GM12878 (cell line): ENCODE measurements at regions not wholly inside any gene's neighbourhood (a gene's known extent, or its start where the extent isn't known, plus 50 kb on each side); places are given as distances from the start of the nearest gene placed in this dataset.

Source experiments
- ATAC-seq: fragments of 200-7000 bp; cut with Tn5 transposase; 3 replicates; pipeline ENCODE4 v1.9.1; 2020; ENCODE audit warnings: mild to moderate bottlenecking, moderate library complexity
- BruUV-seq: library from RNA; stranded (reverse); fragments of 400-500 nt; replicated peaks from 2 replicates; lab custom pipeline; 2021; lab: Mats Ljungman, UMichigan
- CTCF ChIA-PET: fragments of 300-600 bp; sonication (Branson Sonifier 250); formaldehyde crosslinking; extraction: SDS; loops from one replicate; lab custom pipeline; 2021; ENCODE audit warnings: inconsistent platforms; lab: Yijun Ruan, JAX
- POLR2A ChIA-PET: fragments of 350-600 bp; formaldehyde crosslinking; extraction: SDS; loops from one replicate; lab custom pipeline; 2021; ENCODE audit warnings: inconsistent platforms; lab: Charles Lee
- RAD21 ChIA-PET: fragments of 300-600 bp; sonication (Branson Sonifier 250); formaldehyde crosslinking; loops from one replicate; lab custom pipeline; 2023; ENCODE audit warnings: antibody characterized with exemption; ENCODE audit not compliant: unreplicated experiment; lab: Charles Lee
- SMC1A ChIA-PET: fragments of 300-600 bp; sonication (Branson Sonifier 250); formaldehyde crosslinking; loops from one replicate; lab custom pipeline; 2023; ENCODE audit not compliant: unreplicated experiment, uncharacterized antibody; lab: Charles Lee
- DNase-seq: peaks from one replicate; pipeline ENCODE4 v3.0.0-alpha.2; 2011; ENCODE audit warnings: low read depth, low spot score
- FAIRE-seq: peaks from 3 replicates; lab custom pipeline; 2011; peaks lifted over from hg19 to GRCh38; lab: Jason Lieb, UNC
- H2AFZ ChIP-seq: 2 replicates; pipeline ENCODE4 v1.6.0; 2011; ENCODE audit warnings: low read depth, low read length, control low read depth; ENCODE audit not compliant: control insufficient read depth
- H3K27ac ChIP-seq: 2 replicates; pipeline ENCODE4 v1.5.1; 2011; ENCODE audit warnings: control low read depth; ENCODE audit not compliant: control insufficient read depth, insufficient read depth
- H3K27me3 ChIP-seq, 2 experiments: replicated peaks in 1 of 2; 2 replicates each; pipeline versions ENCODE4 v1.6.0 to v1.6.1; 2011; ENCODE audit warnings: low read length in 1 of 2; ENCODE audit not compliant: control insufficient read depth in 2 of 2, insufficient read depth in 2 of 2
- H3K36me3 ChIP-seq, 2 experiments: 2 replicates each; pipeline ENCODE4 v1.5.1; 2011; ENCODE audit warnings: low read length in 1 of 2; ENCODE audit not compliant: control insufficient read depth in 2 of 2, insufficient read depth in 2 of 2
- H3K4me1 ChIP-seq: 2 replicates; pipeline ENCODE4 v1.6.1; 2011; ENCODE audit warnings: mild to moderate bottlenecking, low read length, moderate library complexity, mixed read lengths; ENCODE audit not compliant: control insufficient read depth, insufficient read depth
- H3K4me2 ChIP-seq: 2 replicates; pipeline ENCODE4 v1.6.0; 2011; ENCODE audit warnings: control low read depth; ENCODE audit not compliant: control insufficient read depth, insufficient read depth
- H3K4me3 ChIP-seq: fragments of 200-600 bp; sonication (generic); 2 replicates; pipeline ENCODE4 v1.5.1; 2016
- H3K79me2 ChIP-seq: 2 replicates; pipeline ENCODE4 v1.6.0; 2011; ENCODE audit warnings: low read length; ENCODE audit not compliant: control insufficient read depth, insufficient read depth
- H3K9ac ChIP-seq: 2 replicates; pipeline ENCODE4 v1.8.0; 2011; ENCODE audit warnings: low read length, control low read depth, mixed read lengths; ENCODE audit not compliant: control insufficient read depth, insufficient read depth
- H3K9me3 ChIP-seq: replicated peaks from 3 replicates; pipeline ENCODE4 v1.5.1; 2011; ENCODE audit warnings: mild to moderate bottlenecking, low read length; ENCODE audit not compliant: control insufficient read depth, insufficient read depth
- H4K20me1 ChIP-seq: 2 replicates; pipeline ENCODE4 v1.6.0; 2011; ENCODE audit not compliant: control insufficient read depth, insufficient read depth
- CBX5 ChIP-seq: sonication (generic); IDR thresholded peaks from 2 replicates; pipeline ENCODE4 v1.6.1; 2016; ENCODE audit warnings: low read depth, moderate library complexity, mild to moderate bottlenecking, inconsistent platforms
- CREM ChIP-seq: IDR thresholded peaks from 2 replicates; pipeline ENCODE4 v1.6.1; 2014; ENCODE audit warnings: antibody characterized with exemption, low read depth
- MTA3 ChIP-seq: IDR thresholded peaks from 2 replicates; pipeline ENCODE4 v1.6.1; 2012; ENCODE audit warnings: low read length, inconsistent platforms, borderline replicate concordance
- MYC ChIP-seq: IDR thresholded peaks from 2 replicates; pipeline ENCODE4 v1.6.1; 2011; ENCODE audit warnings: mild to moderate bottlenecking, low read length, moderate library complexity, inconsistent platforms; ENCODE audit not compliant: insufficient read depth, insufficient replicate concordance, insufficient read length, severe bottlenecking
- NFXL1 ChIP-seq: fragments of 450-650 bp; IDR thresholded peaks from 2 replicates; pipeline ENCODE4 v1.6.1; 2017; ENCODE audit warnings: antibody characterized with exemption, mild to moderate bottlenecking, borderline replicate concordance
- NFYA ChIP-seq: IDR thresholded peaks from 2 replicates; pipeline ENCODE4 v1.6.1; 2011; ENCODE audit warnings: low read depth, mild to moderate bottlenecking, low read length, improper control_type of control experiment, borderline replicate concordance
- PAX5 ChIP-seq: IDR thresholded peaks from 2 replicates; pipeline ENCODE4 v1.6.1; 2011; ENCODE audit warnings: low read depth, low read length, borderline replicate concordance
- POLR2AphosphoS5 ChIP-seq: IDR thresholded peaks from 2 replicates; pipeline ENCODE4 v1.6.1; 2011; ENCODE audit warnings: mild to moderate bottlenecking, low read length, inconsistent platforms
- SMARCA5 ChIP-seq: fragments of 450-650 bp; IDR thresholded peaks from 2 replicates; pipeline ENCODE4 v1.6.1; 2017; ENCODE audit warnings: mild to moderate bottlenecking
- SPI1 ChIP-seq: IDR thresholded peaks from 2 replicates; pipeline ENCODE4 v1.6.1; 2011; ENCODE audit warnings: low read depth, mild to moderate bottlenecking, low read length, moderate library complexity, borderline replicate concordance; ENCODE audit not compliant: insufficient read depth
- TBL1XR1 ChIP-seq: IDR thresholded peaks from 2 replicates; pipeline ENCODE4 v1.6.1; 2012; ENCODE audit warnings: low read depth, low read length, improper control_type of control experiment
- WGBS: methylation state at CpG from one replicate; pipeline ENCODE4 v1.1.6; 2016; ENCODE audit warnings: low lambda C conversion rate; ENCODE audit not compliant: insufficient replicate concordance, insufficient coverage; ENCODE audit errors: missing lambda C conversion rate; 5-methylcytosine and 5-hydroxymethylcytosine counted together
- in situ Hi-C: fragments of 300-500 bp; cut with MboI; formaldehyde crosslinking; loops from 9 replicates; pipeline ENCODE4 v1.14.3; 2018; ENCODE audit warnings: mixed read lengths
- intact Hi-C: fragments of 100-400 bp; cut with micrococcal nuclease; formaldehyde crosslinking; loops from one replicate; pipeline ENCODE4 v1.14.2; 2022; ENCODE audit not compliant: unreplicated experiment
- TF ChIP-seq, protein P1 (sequence below): IDR thresholded peaks from 2 replicates; pipeline ENCODE4 v1.6.1; 2012; ENCODE audit warnings: low read length, inconsistent platforms
- TF ChIP-seq, protein P2 (sequence below): fragments of 450-650 bp; IDR thresholded peaks from 2 replicates; pipeline ENCODE4 v1.6.1; 2016; ENCODE audit warnings: mild to moderate bottlenecking

GRCh38 chr3:160130950-160131349 lies 94.3 kb upstream of the C3orf80 start:
- ChIA-PET RAD21 (no interaction called here), SMC1A (interaction anchor here (0.5 kb wide), 1 partner anchor 1463 kb away, joined by 3 read pairs; no protein-coding TSS in a partner anchor), POLR2A (no interaction called here), CTCF (interaction anchor here (0.6 kb wide), 1 partner anchor 875 kb away, joined by 3 read pairs; no protein-coding TSS in a partner anchor)
- H3K4me3 ChIP-seq: no peak overlapping the region
- DNase-seq: no peak
- peaks cover 17% of the 10 kb centered on the region; the same call in 1 of the 2 replicates for H3K4me1 ChIP-seq
- no peak overlapping the region for H3K9ac ChIP-seq
- no peak for TF ChIP-seq CBX5
- no peak for TF ChIP-seq SMARCA5
- TF ChIP-seq POLR2AphosphoS5: no peak
- no peak for TF ChIP-seq CREM
- TF ChIP-seq, protein P1, sequence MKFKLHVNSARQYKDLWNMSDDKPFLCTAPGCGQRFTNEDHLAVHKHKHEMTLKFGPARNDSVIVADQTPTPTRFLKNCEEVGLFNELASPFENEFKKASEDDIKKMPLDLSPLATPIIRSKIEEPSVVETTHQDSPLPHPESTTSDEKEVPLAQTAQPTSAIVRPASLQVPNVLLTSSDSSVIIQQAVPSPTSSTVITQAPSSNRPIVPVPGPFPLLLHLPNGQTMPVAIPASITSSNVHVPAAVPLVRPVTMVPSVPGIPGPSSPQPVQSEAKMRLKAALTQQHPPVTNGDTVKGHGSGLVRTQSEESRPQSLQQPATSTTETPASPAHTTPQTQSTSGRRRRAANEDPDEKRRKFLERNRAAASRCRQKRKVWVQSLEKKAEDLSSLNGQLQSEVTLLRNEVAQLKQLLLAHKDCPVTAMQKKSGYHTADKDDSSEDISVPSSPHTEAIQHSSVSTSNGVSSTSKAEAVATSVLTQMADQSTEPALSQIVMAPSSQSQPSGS: no peak
- no peak for TF ChIP-seq NFYA
- no peak for TF ChIP-seq MYC
- H4K20me1 ChIP-seq: no peaks in the 10 kb centered on the region
- no peak overlapping the region for H3K27ac ChIP-seq
- H3K9me3 ChIP-seq: no peaks in the 10 kb centered on the region
- no TSS peak for BruUV-seq
- H2AFZ ChIP-seq: no peak overlapping the region
- no peaks in the 10 kb centered on the region for H3K79me2 ChIP-seq
- intact Hi-C loops (no loop called here), in situ Hi-C loops (no loop called here)
- no peak for ATAC-seq
- H3K36me3 ChIP-seq: no peaks in the 10 kb centered on the region
- 0% methylated on average over 2 of the region's 2 CpGs for WGBS
- no peak overlapping the region for H3K4me2 ChIP-seq
- no peak for FAIRE-seq
- no peaks in the 10 kb centered on the region for H3K27me3 ChIP-seq

DNA sequence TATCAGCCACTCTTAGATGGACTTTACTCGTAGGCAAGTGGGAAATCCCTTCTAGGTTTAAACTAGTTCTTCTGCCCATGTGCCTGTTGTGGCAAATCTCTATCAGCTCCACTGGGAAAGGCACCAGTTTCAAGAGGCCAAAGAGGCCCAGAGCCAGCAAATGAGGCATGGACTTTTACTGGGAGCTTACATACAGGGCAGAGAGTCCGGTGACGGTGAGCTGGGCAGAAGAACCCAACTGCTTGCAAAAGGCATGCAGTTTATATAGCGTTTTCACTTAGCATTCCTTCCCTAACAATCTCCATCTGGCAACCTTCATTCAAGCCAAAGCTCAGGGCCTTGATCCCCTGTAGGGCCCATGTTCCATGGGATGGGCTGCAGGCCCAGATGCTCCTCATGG lies 93.0 kb upstream of the C3orf80 start:
- Histone ChIP-seq H4K20me1 (no peaks in the 10 kb centered on the region), H3K4me2 (no peak overlapping the region), H3K9ac (no peak overlapping the region), H3K79me2 (no peaks in the 10 kb centered on the region), H3K4me3 (no peak overlapping the region), H2AFZ (no peak overlapping the region), H3K27ac (no peak overlapping the region), H3K27me3 (no peaks in the 10 kb centered on the region), H3K36me3 (no peaks in the 10 kb centered on the region), H3K9me3 (no peaks in the 10 kb centered on the region)
- ATAC-seq (no peak), DNase-seq (no peak), FAIRE-seq (no peak)
- 40% methylated on average over 4 of the region's 4 CpGs for WGBS
- SMC1A ChIA-PET: no interaction called here
- intact Hi-C loops (no loop called here), in situ Hi-C loops (no loop called here)
- POLR2A ChIA-PET: no interaction called here
- CTCF ChIA-PET: interaction anchor here (1.0 kb wide), 1 partner anchor 127 kb away, joined by 3 read pairs; no protein-coding TSS in a partner anchor
- no peak for TF ChIP-seq PAX5
- TF ChIP-seq NFXL1: no peak
- TF ChIP-seq TBL1XR1: no peak
- TF ChIP-seq MTA3: no peak
- no peak for TF ChIP-seq SPI1
- TF ChIP-seq, protein P2, sequence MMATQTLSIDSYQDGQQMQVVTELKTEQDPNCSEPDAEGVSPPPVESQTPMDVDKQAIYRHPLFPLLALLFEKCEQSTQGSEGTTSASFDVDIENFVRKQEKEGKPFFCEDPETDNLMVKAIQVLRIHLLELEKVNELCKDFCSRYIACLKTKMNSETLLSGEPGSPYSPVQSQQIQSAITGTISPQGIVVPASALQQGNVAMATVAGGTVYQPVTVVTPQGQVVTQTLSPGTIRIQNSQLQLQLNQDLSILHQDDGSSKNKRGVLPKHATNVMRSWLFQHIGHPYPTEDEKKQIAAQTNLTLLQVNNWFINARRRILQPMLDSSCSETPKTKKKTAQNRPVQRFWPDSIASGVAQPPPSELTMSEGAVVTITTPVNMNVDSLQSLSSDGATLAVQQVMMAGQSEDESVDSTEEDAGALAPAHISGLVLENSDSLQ: no peak
- TF ChIP-seq, all 136 proteins: peak for 0
- RAD21 ChIA-PET: no interaction called here
- no TSS peak for BruUV-seq
- H3K4me1 ChIP-seq: peaks cover 22% of the 10 kb centered on the region; the same call in 1 of the 2 replicates
